GM12891 (cell line): ENCODE measurements at regions not wholly inside any gene's neighbourhood (a gene's known extent, or its start where the extent isn't known, plus 50 kb on each side); places are given as distances from the start of the nearest gene placed in this dataset.

Experiments used
- PAX5 ChIP-seq: IDR thresholded peaks from 2 replicates; pipeline ENCODE4 v1.6.1; 2011; ENCODE audit warnings: low read length, moderate library complexity, mild to moderate bottlenecking; ENCODE audit not compliant: insufficient read depth, severe bottlenecking
- POLR2A ChIP-seq: IDR thresholded peaks from 2 replicates; pipeline ENCODE4 v1.6.1; 2011; ENCODE audit warnings: low read depth, low read length, control low read depth
- POLR2AphosphoS5 ChIP-seq: IDR thresholded peaks from 2 replicates; pipeline ENCODE4 v1.6.1; 2011; ENCODE audit warnings: low read depth, low read length, control low read depth
- SPI1 ChIP-seq: IDR thresholded peaks from 2 replicates; pipeline ENCODE4 v1.6.1; 2011; ENCODE audit warnings: low read depth, low read length, control low read depth
- TAF1 ChIP-seq: IDR thresholded peaks from 2 replicates; pipeline ENCODE4 v1.6.1; 2011; ENCODE audit warnings: low read depth, low read length, control low read depth

DNA sequence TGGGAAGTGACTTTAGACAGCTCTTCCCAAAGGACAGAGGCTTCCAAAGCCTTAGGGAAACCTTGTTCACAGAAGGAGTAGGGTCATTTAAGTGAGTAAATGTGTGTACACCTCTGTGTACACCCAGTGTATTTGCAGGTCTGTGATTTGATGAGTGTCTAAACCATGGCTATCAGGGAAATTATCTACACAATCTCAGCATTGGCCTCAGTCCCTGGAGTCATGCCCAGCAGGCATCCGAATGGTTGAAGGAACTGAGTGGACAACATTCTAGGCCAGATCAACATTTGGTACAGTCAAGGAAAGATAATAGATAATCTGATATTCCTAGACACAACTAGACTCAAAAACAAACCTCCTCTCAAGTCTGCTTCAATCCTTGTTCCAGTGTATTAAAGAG, 258.4 kb upstream of the DAPK1 start:
- TF ChIP-seq POLR2A: no peak
- no peak for TF ChIP-seq TAF1
- no peak for TF ChIP-seq POLR2AphosphoS5
- no peak for TF ChIP-seq PAX5
- no peak for TF ChIP-seq SPI1
